Endothelial cell of umbilical vein (primary cell): ENCODE measurements at regions not wholly inside any gene's neighbourhood (a gene's known extent, or its start where the extent isn't known, plus 50 kb on each side); places are given as distances from the start of the nearest gene placed in this dataset.

ENCODE experiments used
- BruUV-seq: library from RNA; stranded (reverse); fragments of 400-500 nt; replicated peaks from 2 replicates; lab custom pipeline; 2021; lab: Mats Ljungman, UMichigan
- CTCF ChIA-PET: fragments of 300-600, 350-600 bp; sonication (Branson Sonifier 250); formaldehyde crosslinking; loops from one replicate; lab custom pipeline; 2021; ENCODE audit warnings: antibody characterized with exemption, inconsistent platforms; lab: Charles Lee
- POLR2A ChIA-PET: fragments of 300-600, 350-600 bp; sonication (Branson Sonifier 250); formaldehyde crosslinking; loops from one replicate; lab custom pipeline; 2021; ENCODE audit warnings: antibody characterized with exemption, inconsistent platforms; lab: Charles Lee
- DNase-seq: peaks from one replicate; pipeline ENCODE4 v3.0.0-alpha.2; 2011; ENCODE audit warnings: low read depth, low spot score
- FAIRE-seq: peaks from 2 replicates; lab custom pipeline; 2011; peaks lifted over from hg19 to GRCh38; lab: Jason Lieb, UNC
- H2AFZ ChIP-seq: 2 replicates; pipeline ENCODE4 v1.6.0; 2012; ENCODE audit warnings: low read depth, low read length, control low read depth, inconsistent platforms
- H3K27ac ChIP-seq: 2 replicates; pipeline ENCODE4 v1.5.1; 2011; ENCODE audit warnings: low read depth, mild to moderate bottlenecking, control low read depth, low read length, moderate library complexity; ENCODE audit not compliant: insufficient read depth
- H3K27me3 ChIP-seq, 2 experiments: 2 replicates each; pipeline versions ENCODE4 v1.6.0 to v1.6.1; 2011; ENCODE audit warnings: low read length in 2 of 2, mixed read lengths in 1 of 2; ENCODE audit not compliant: control insufficient read depth in 2 of 2, insufficient read depth in 2 of 2
- H3K36me3 ChIP-seq, 2 experiments: 2 replicates in 1 of 2; 3 replicates in 1 of 2; pipeline ENCODE4 v1.5.1; 2011; ENCODE audit warnings: low read length in 2 of 2, mild to moderate bottlenecking in 1 of 2, moderate library complexity in 1 of 2; ENCODE audit not compliant: control insufficient read depth in 2 of 2, insufficient read depth in 2 of 2; ENCODE audit errors: extremely low read depth in 1 of 2
- H3K4me1 ChIP-seq: 3 replicates; pipeline ENCODE4 v1.5.1; 2011; ENCODE audit warnings: mild to moderate bottlenecking, low read length; ENCODE audit not compliant: control insufficient read depth, insufficient read depth; ENCODE audit errors: extremely low read depth
- H3K4me2 ChIP-seq: 2 replicates; pipeline ENCODE4 v1.6.1; 2011; ENCODE audit warnings: low read length, control low read depth, mixed read lengths; ENCODE audit not compliant: insufficient read depth
- H3K4me3 ChIP-seq, 3 experiments: fragments of 200-600 bp in 1 of 3; sonication (generic), shearing (Covaris generic) in 1 of 3; replicated peaks in 1 of 3; 2 replicates each; pipeline ENCODE4 v1.5.1; 2011 to 2016; ENCODE audit warnings: control low read depth in 3 of 3, low read length in 3 of 3, mild to moderate bottlenecking in 2 of 3, inconsistent platforms in 1 of 3, low read depth in 1 of 3, moderate library complexity in 1 of 3; ENCODE audit not compliant: insufficient read depth in 1 of 3
- H3K79me2 ChIP-seq: 2 replicates; pipeline ENCODE4 v1.6.0; 2012; ENCODE audit warnings: low read length, inconsistent platforms; ENCODE audit not compliant: control insufficient read depth, insufficient read depth
- H3K9ac ChIP-seq: replicated peaks from 2 replicates; pipeline ENCODE3; 2011; ENCODE audit warnings: low read length, control low read depth; ENCODE audit not compliant: insufficient read depth; ENCODE audit errors: extremely low read depth
- H3K9me1 ChIP-seq: replicated peaks from 3 replicates; pipeline ENCODE4 v1.6.0; 2011; ENCODE audit warnings: mild to moderate bottlenecking, low read length; ENCODE audit not compliant: control insufficient read depth, insufficient read depth; ENCODE audit errors: extremely low read depth
- H3K9me3 ChIP-seq: replicated peaks from 2 replicates; pipeline ENCODE4 v1.5.1; 2012; ENCODE audit warnings: low read length, inconsistent platforms; ENCODE audit not compliant: control insufficient read depth, insufficient read depth
- H4K20me1 ChIP-seq: replicated peaks from 2 replicates; pipeline ENCODE3; 2011; ENCODE audit warnings: mild to moderate bottlenecking, low read length; ENCODE audit not compliant: control insufficient read depth, insufficient read depth; ENCODE audit errors: extremely low read depth
- CTCF ChIP-seq, 2 donors: IDR thresholded peaks; 1 replicate in 1 of 2; 2 replicates in 1 of 2; pipeline ENCODE4 v1.5.1; 2011; ENCODE audit warnings: low read length in 2 of 2, mild to moderate bottlenecking in 2 of 2, moderate library complexity in 2 of 2, control low read depth in 1 of 2, inconsistent platforms in 1 of 2, low read depth in 1 of 2; ENCODE audit not compliant: insufficient read depth in 1 of 2; ENCODE audit errors: extremely low read depth in 1 of 2
- FOS ChIP-seq: IDR thresholded peaks from 2 replicates; pipeline ENCODE4 v1.6.1; 2011; ENCODE audit warnings: mild to moderate bottlenecking, low read length, moderate library complexity, borderline replicate concordance; ENCODE audit not compliant: insufficient read depth
- GATA2 ChIP-seq: IDR thresholded peaks from 2 replicates; pipeline ENCODE4 v1.7.0; 2011; ENCODE audit warnings: low read depth, mild to moderate bottlenecking, moderate library complexity, mixed read lengths, low read length; ENCODE audit not compliant: insufficient read length, insufficient read depth
- MAX ChIP-seq: IDR thresholded peaks from 2 replicates; pipeline ENCODE4 v1.6.1; 2011; ENCODE audit not compliant: insufficient read depth, insufficient read length
- MYC ChIP-seq: IDR thresholded peaks from one replicate; pipeline ENCODE4 v1.6.1; 2011; ENCODE audit warnings: mild to moderate bottlenecking, low read depth, low read length
- POLR2A ChIP-seq: IDR thresholded peaks from 2 replicates; pipeline ENCODE4 v1.6.1; 2012; ENCODE audit warnings: low read depth, mild to moderate bottlenecking, control low read depth, low read length
- POLR2AphosphoS5 ChIP-seq: IDR thresholded peaks from 2 replicates; pipeline ENCODE4 v1.6.1; 2012; ENCODE audit warnings: low read depth, mild to moderate bottlenecking, control low read depth, low read length, moderate library complexity; ENCODE audit not compliant: insufficient read depth
- dilution Hi-C: fragments of 300-500 bp; cut with MboI; formaldehyde crosslinking; loops from one replicate; pipeline ENCODE4 v1.15.0; 2019; ENCODE audit warnings: low sequenced_read_pairs; ENCODE audit not compliant: extremely low pct_ligation_motif_present
- intact Hi-C: fragments of 100-400 bp; cut with micrococcal nuclease; formaldehyde crosslinking; loops from one replicate; pipeline ENCODE4 v1.10.0; 2022

- no peak overlapping the region for H2AFZ ChIP-seq
- H3K4me3 ChIP-seq: no peak overlapping the region
- no peaks in the 10 kb centered on the region for H3K79me2 ChIP-seq
- no peaks in the 10 kb centered on the region for H3K4me1 ChIP-seq
- H4K20me1 ChIP-seq: no peaks in the 10 kb centered on the region
- ChIA-PET CTCF (no interaction called here), POLR2A (no interaction called here)
- no peak overlapping the region for H3K9ac ChIP-seq
- H3K27me3 ChIP-seq: no peaks in the 10 kb centered on the region
- H3K27ac ChIP-seq: no peak overlapping the region
- no peaks in the 10 kb centered on the region for H3K9me1 ChIP-seq
- no peaks in the 10 kb centered on the region for H3K9me3 ChIP-seq
- H3K4me2 ChIP-seq: no peak overlapping the region
- TF ChIP-seq FOS (no peak), MYC (no peak), POLR2AphosphoS5 (no peak), POLR2A (no peak), GATA2 (no peak)
- DNase-seq (no peak), FAIRE-seq (no peak)
- intact Hi-C loops (no loop called here), dilution Hi-C loops (no loop called here)
- H3K36me3 ChIP-seq: no peaks in the 10 kb centered on the region
- no TSS peak for BruUV-seq
These were observed 169.1 kb upstream of the MAST4 start for GRCh38 chr5:66427139-66427442.

- TF ChIP-seq MAX (no peak), POLR2A (no peak), CTCF (IDR thresholded peaks at IDR 0.05; ENCODE audit: extremely low read depth in 1 of 2, insufficient read depth in 1 of 2, low read depth in 1 of 2, low read length in 2 of 2) (peak in 1 of 2 donors; percentile 25)
- no TSS peak for BruUV-seq
- no peaks in the 10 kb centered on the region for H3K27me3 ChIP-seq
- no peak overlapping the region for H3K27ac ChIP-seq
- ChIA-PET POLR2A (no interaction called here), CTCF (no interaction called here)
- no peaks in the 10 kb centered on the region for H3K36me3 ChIP-seq
- no peaks in the 10 kb centered on the region for H3K79me2 ChIP-seq
- no peaks in the 10 kb centered on the region for H4K20me1 ChIP-seq
- DNase-seq: no peak
- H3K4me2 ChIP-seq: no peak overlapping the region
- no peak overlapping the region for H3K4me3 ChIP-seq
- H3K9me1 ChIP-seq: no peaks in the 10 kb centered on the region
- no peaks in the 10 kb centered on the region for H3K9me3 ChIP-seq
- H3K9ac ChIP-seq: no peak overlapping the region
- no peak overlapping the region for H2AFZ ChIP-seq
- FAIRE-seq: no peak
- dilution Hi-C loops: no loop called here
- H3K4me1 ChIP-seq: no peaks in the 10 kb centered on the region
- intact Hi-C loops: no loop called here
These were observed 159.5 kb upstream of the MAST4 start for GRCh38 chr5:66436721-66437120.
